Peyer's patch (tissue), 4 donors: ENCODE measurements at regions not wholly inside any gene's neighbourhood (a gene's known extent, or its start where the extent isn't known, plus 50 kb on each side); places are given as distances from the start of the nearest gene placed in this dataset.

Experiments used
- CTCF ChIP-seq, 6 experiments: fragments of 450-650 bp in 4 of 6; fragments of 200-600 bp in 2 of 6; sonication (generic) in 1 of 6; IDR thresholded peaks; one replicate each; pipeline ENCODE4 v1.5.1; 2017 to 2019; ENCODE audit warnings: antibody characterized with exemption in 6 of 6, mild to moderate bottlenecking in 3 of 6, moderate library complexity in 1 of 6
- POLR2A ChIP-seq, 2 donors: fragments of 450-650 bp; IDR thresholded peaks; one replicate each; pipeline ENCODE4 v1.5.1; 2017; ENCODE audit warnings: antibody characterized with exemption in 2 of 2, mild to moderate bottlenecking in 2 of 2, moderate library complexity in 2 of 2

- no peak for TF ChIP-seq POLR2A (IDR thresholded peaks at IDR 0.05)
- no peak for TF ChIP-seq CTCF (IDR thresholded peaks at IDR 0.05)
Observed at GRCh38 chr4:116849620-116850019, 235.8 kb downstream of the TRAM1L1 start.
